ENCODE measurements at regions not wholly inside any gene's neighbourhood (a gene's known extent, or its start where the extent isn't known, plus 50 kb on each side); places are given as distances from the start of the nearest gene placed in this dataset.

GRCh38 chr10:65796472-65796871 is 1129.4 kb upstream of the LRRTM3 start:
- DNase-seq (ENCODE audit: low read depth) = no peak

GRCh38 chr10:65798133-65798532 is 1127.7 kb upstream of the LRRTM3 start:
- DNase-seq (ENCODE audit: low read depth) = no peak
- TF ChIP-seq CTCF (conservative IDR thresholded peaks at IDR 0.05; ENCODE audit: low read depth, low read length) = no peak
- H3K4me3 ChIP-seq (ENCODE audit: low read depth, low read length) = no peak overlapping the region

More at GRCh38 chr10:65796472-65796871, 1129.4 kb upstream of the LRRTM3 start:
- H3K4me3 ChIP-seq (ENCODE audit: low read depth, low read length) = no peak overlapping the region
- no peak for TF ChIP-seq CTCF (conservative IDR thresholded peaks at IDR 0.05; ENCODE audit: low read depth, low read length)

GRCh38 chr10:65802391-65802790 is 1123.4 kb upstream of the LRRTM3 start:
- TF ChIP-seq CTCF (conservative IDR thresholded peaks at IDR 0.05; ENCODE audit: low read depth, low read length) = no peak
- no peak overlapping the region for H3K4me3 ChIP-seq (ENCODE audit: low read depth, low read length)
- no peak for DNase-seq (ENCODE audit: low read depth)

- TF ChIP-seq CTCF (conservative IDR thresholded peaks at IDR 0.05; ENCODE audit: low read depth, low read length) = no peak
- no peak for DNase-seq (ENCODE audit: low read depth)
- H3K4me3 ChIP-seq (ENCODE audit: low read depth, low read length) = no peak overlapping the region
Observed at GRCh38 chr10:65805511-65805910, 1120.3 kb upstream of the LRRTM3 start.

GRCh38 chr10:65805993-65806392 is 1119.8 kb upstream of the LRRTM3 start:
- TF ChIP-seq CTCF (conservative IDR thresholded peaks at IDR 0.05; ENCODE audit: low read depth, low read length) = no peak
- no peak overlapping the region for H3K4me3 ChIP-seq (ENCODE audit: low read depth, low read length)
- DNase-seq (ENCODE audit: low read depth) = no peak

- DNase-seq (ENCODE audit: low read depth) = no peak
- H3K4me3 ChIP-seq (ENCODE audit: low read depth, low read length) = no peak overlapping the region
- no peak for TF ChIP-seq CTCF (conservative IDR thresholded peaks at IDR 0.05; ENCODE audit: low read depth, low read length)
Observed at GRCh38 chr10:65808687-65809333, 1117.0 kb upstream of the LRRTM3 start.

- no peak for TF ChIP-seq CTCF (conservative IDR thresholded peaks at IDR 0.05; ENCODE audit: low read depth, low read length)
- no peak overlapping the region for H3K4me3 ChIP-seq (ENCODE audit: low read depth, low read length)
- DNase-seq (ENCODE audit: low read depth) = no peak
Observed at GRCh38 chr10:65811931-65812525, 1113.8 kb upstream of the LRRTM3 start.

All from epithelial cell of proximal tubule (primary cell).